AML-193 (cell line): ENCODE measurements at regions not wholly inside any gene's neighbourhood (a gene's known extent, or its start where the extent isn't known, plus 50 kb on each side); places are given as distances from the start of the nearest gene placed in this dataset.

Experiments
- DNase-seq, 2 experiments: peaks; one replicate each; lab custom pipeline; 2025; lab: John Stamatoyannopoulos, UW

DNA sequence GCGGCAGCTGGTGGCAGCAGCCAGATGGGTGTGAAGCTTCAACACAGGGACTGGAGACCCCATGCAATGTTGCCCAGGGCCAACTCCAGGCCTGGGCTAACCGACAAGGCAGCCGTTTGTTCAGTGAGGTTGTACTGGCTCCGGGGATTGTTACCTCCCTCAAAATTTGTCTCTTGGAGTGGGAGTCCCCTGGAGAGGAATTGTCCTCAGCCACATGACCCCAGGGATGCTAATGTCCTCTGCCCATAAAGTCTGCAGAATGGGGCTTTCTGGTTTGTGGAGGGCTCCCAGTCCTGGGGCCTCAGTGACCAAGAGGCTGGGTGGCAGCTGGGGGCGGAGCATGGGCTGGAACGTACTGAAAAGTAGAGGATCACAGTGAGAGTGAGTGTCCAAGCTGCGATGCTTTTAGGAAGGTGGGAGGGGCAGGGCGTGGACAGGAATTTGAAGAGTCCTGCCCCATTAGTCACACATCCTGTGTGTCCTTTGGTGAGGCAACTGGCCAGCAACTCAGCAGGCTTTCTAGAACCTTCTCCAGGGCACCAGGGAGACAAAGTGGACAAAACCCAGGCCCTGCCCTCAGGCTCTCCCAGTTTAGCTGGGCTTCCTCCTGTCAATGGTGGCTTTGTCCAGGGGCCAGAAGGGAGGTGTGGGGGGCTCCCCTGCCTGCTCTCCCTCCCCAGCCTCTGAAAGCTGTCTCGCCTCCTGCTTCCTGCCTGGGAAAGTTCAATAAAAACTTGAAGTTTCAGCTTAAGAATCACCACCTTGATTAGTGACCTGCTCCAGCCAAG lies 114.0 kb downstream of the NSG2 start:
- DNase-seq, result no peak

DNA sequence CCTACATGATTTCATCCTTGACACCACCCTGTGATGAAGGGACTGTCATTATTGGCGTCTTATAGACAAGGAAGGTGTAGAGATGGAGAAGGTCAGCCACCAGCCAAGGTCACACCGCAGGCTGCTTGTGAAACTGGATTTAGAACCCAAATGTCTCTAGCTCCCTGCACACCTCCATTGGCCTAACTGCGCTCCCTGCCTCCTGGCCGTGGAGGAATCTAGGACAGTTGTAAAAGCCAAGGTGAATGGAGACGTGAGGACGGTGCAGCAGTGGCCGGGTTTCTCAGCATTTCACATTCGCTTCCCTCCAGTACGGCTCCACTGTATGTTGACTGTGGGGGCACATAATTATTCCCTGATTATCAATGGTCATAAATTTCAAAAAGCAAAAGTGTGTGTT lies 119.9 kb downstream of the NSG2 start:
- DNase-seq, result no peak

DNA sequence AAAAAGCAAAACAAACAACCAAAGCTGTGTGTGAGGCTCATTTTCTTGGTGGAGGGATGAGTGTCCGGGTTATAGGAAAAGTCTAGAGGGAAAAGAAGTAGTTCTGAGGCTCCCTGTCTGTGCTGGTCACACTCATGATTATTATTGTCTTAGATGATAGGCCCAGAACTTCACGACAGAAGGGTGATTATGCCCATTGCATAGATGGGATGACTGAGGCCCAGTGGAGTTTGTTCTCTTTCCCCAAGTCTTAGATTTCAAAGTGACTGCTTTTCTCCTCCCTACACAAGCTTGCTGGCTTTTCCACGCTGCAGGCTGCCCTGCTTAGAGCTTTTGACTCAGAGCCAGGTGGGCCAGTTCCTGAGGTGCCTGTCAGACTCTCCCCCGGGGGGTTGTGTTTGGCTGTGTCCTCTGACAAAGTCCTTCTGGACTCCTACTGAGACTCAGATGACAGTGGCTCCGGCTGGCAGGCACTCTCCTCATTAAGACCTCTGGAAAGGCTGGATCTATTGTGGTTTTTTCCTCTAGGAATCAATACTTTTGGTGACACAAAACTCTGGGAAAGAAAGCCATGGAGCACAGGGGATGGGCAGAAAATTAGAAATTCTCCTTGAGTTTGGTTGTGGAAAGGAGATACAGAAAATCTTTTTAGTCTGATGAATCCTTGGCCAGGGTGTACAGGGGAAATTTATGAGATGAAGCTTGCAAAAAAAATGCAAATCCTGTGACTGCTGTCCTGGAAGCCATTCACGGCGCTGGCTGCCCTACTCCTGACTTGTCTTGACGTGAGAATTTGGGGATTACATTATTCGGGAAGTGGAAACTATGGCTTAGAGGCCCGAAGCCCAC lies 120.9 kb downstream of the NSG2 start:
- no peak for DNase-seq

DNA sequence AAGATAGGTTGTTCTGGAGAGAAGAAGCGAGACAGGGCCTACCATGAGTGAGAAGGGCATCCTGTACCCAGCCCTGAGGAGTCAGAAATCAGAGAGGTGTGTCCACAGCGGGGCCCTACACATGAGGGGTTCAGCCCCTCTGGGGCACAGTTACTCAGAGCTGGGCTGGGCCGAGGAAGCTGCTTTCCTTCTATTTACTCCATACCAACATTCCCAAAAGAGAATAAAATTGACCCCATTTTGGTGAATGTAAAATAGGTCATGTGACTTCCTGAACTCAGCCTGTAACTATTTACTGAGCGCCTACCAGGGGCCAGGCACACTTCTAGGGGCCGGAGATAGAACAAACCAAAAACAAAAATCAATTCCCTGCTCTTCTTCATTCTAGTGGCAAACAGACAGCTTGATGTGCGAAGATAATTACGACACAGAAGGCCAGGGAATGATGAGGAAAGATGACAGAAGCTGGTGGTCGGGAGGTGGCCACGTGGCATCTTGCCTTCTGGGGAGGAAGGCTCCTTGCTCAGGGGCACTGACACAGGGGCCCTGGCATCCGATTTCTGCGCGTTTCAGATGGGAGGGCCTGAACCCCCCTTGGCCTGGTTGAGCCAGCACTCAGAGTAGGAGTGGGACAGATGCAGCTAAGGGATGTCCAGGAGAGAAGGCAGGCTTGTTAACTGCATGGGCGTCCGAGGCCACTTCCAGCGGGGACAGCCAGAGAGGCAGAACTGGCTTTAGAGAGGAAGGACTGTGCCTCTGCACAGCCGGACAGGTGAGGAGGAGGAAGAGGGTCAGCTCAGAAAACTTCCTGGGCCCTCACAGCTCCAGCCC lies 121.8 kb downstream of the NSG2 start:
- no peak for DNase-seq

DNA sequence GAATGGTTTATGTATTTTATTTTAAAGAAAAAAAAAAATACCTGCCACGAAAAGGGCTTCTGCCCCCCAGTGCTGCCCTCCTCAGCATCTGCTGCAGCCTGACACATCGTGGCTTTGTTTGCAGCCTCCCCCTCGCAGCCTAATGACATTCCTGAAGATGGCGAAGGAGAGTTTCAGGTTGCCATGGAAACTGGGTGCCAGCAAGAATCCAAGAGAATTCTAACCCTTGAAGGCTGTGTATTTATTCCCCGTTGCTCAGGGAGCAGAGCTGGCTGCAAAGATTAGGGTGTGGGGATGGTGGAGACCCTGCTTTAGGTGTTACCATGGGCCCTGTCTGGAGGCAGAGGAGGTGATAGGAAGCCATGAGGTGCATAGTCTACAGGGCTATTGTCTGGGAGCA lies 126.6 kb downstream of the NSG2 start:
- no peak for DNase-seq

DNA sequence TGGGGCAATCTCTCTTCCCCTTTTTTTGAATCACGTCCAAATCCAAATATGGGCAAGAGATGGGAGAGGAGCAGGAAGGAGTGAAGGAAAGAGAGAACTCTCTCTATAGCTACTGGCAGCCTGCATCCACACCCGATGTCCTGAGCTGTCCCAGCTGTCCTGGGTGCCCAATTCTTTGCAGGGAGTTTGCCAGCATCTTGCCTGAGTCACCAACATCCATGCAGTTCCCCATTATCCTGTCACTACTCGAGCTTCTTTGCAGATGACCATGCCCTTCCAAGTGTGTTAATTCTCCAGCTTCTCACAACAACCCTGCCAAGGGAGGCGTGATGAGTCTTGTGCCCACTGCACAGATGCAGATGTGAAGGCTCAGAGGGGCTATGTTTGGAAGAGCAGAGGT lies 127.1 kb downstream of the NSG2 start:
- DNase-seq, result no peak

DNA sequence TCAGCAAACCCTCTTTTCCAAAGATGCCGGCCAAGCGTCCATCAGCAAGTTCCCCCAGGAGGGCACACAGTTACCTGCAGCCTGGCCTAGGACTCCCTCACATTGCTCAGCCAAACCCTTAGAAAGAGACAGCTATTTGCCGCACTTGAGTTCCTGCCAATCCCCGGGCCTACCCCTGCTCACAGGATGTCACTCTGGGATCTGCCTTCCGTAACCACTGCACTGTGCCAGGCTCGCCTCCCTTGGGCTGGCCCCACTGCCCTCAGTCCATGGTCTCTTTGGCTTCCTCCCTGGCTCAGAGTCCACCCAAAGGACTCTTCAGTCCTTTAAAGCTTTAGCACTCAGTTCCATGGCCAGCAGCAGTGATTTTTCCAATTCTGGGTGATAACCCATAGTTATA lies 128.3 kb downstream of the NSG2 start:
- no peak for DNase-seq

DNA sequence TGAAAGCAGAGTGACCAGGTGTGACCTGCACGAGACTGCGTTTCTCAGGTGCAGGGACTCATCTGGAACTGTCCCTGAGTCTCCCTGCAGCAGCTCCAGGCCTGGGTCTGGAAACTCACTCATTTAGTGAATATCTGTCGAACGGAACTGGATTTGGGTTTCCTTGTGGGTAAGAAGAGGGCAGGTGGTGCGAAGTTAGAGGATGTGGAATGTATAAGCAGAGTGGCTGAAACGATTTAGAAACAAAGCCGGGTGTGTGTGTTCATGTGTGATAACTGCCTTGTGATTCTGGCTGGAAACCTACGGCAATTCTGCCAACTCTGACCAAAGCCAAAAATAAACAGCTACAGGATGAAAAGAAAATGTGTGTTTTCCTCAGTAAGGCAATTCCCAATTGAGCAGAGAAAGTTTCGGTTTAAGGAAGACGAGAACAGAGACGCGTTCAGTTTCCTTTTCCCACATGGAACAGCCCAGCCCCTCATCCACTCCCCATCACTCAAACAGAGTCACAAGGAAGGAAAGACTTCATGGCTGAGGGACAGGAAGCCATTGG lies 130.3 kb downstream of the NSG2 start:
- no peak for DNase-seq

DNA sequence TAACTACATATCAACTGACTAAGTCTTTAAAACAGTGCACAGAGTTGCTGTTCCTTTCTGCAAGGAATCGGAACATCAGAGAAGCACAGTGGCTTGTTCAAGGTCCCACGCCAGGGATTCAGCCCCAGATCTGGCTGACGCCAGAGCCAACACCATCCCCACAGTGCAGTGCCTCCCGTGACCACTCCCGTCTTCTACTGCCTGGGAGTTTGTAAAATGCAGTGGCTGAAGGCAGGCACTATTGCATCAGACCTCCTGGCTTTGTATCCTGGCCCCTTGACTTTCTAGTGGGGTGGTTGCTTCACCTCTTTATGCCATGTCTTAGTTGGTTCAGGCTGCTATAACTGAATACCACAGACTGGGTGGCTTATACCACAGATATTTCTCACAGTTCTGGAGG lies 131.0 kb downstream of the NSG2 start:
- DNase-seq, result no peak

DNA sequence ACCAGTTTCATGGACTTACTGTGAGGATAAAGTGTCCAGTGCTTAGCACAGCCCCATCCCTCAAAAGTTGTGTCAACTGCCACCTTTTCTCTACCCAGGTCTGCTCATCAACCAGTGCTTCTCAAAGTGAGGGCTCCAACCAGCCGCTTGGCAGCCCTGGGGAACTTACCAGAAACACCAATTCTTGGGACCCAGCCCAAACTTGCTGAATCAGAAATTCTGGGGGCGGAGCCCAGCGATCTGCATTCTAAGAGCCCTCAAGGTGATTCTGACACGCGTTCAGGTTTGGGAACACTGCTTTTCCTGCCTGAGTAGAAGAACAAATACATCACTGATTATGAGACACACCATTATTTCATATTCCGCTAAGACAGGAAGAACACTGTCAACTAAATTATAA lies 132.0 kb downstream of the NSG2 start:
- DNase-seq, result no peak

DNA sequence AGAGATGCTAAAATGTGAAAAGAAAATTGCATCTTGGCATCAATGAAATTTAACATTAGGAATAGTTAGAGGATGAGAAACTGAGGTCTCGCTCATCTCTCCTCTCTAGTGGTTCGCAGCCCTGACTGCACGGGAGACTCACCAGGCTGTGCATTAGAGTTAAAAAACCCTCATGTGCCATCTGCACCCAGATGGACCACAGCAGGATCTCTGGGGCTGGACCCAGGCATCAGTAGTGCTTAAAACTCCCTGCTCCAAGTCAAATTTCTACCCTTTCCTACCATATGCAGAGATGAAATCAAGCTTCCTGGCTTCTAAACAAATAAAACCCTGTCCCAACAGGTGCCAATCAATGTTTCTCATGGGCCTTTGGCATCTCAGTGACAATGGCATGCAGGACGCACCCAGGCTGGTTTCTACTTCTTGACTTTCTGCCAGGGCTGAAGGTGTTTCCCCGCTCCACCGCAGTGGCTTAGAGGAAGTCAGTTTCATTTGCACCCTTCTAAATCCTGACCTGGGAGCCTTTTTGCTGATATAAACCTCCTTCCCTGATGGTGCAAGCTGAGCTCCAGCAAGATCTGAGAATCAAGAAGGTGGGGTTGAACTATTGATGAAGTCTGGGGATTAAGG lies 132.6 kb downstream of the NSG2 start:
- DNase-seq, result no peak

DNA sequence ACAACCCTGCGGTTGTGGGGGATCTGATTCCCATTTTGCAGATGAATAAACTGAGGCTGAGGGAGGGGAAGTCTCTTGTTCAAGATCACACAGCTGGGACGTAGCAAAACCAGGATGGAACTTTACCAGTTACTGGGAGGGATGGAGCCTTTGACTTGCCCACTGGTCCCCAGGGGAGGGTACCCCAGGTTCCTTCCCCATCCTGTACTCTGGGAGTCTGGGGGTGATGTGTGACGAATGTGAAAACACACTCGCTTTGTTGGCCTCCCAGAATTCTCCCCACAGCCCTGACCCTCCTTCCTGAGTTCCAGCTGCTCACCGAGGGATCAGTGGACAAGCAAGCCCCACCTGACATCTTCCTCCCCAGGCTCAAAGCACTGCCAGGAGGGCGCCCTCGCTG lies 135.1 kb downstream of the NSG2 start:
- DNase-seq, result no peak

DNA sequence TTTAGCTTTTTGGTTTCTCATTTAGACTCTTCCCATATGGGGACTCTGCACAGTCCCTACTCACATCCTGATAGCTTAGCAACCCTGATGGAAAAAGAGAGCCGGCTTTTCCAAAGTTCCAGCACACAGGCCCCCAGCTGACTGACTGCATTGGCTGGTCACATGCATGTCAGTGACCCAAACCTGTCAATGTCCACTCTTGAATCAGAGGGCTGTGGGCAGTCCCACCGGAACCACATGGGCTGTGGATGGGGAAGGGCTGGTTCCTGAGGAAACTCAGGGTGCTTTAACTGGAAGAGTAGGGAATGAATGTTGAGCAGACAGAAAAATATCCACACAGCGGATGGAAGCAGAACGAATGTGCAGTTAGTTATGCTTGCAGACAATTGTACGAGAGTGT lies 136.6 kb downstream of the NSG2 start:
- DNase-seq, result no peak

DNA sequence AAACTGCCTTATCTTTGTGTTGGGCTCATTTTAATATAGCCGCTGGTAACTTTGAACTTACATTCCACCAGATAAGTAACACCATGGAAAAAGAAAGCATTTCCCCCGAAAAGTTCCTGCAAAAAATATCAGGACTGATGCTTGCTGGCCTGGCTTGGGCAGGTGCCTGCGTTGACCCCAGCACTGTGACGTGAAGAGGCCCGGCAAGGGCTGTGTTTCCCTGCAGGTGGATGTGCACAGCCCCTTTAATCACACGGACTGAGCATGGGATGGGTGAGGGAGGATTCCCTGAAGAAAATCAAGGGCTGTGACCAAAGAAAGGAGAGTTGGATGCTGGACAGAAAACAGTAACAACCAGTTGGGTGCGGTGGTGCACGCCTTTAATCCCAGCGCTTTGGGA lies 138.2 kb downstream of the NSG2 start:
- no peak for DNase-seq

DNA sequence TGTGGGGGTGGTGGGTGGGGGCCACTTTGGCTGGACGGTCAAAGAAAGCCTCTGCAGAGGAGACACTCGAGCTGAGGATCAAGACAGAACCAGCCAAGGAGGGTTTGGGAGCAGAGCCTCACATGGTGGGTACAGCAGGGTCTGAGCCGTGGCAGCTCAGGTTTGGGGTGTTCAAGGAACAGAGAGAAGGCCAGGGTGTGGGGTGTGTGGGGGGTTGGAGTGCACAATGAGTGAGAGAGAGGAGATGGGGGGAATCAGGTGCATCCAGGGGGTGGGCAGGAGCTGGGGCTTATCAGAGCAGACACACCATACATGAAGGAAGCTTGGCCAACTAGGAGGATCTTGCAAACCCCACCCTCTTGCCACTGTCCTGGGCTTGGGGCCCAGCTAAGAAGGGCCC lies 140.0 kb downstream of the NSG2 start:
- no peak for DNase-seq

DNA sequence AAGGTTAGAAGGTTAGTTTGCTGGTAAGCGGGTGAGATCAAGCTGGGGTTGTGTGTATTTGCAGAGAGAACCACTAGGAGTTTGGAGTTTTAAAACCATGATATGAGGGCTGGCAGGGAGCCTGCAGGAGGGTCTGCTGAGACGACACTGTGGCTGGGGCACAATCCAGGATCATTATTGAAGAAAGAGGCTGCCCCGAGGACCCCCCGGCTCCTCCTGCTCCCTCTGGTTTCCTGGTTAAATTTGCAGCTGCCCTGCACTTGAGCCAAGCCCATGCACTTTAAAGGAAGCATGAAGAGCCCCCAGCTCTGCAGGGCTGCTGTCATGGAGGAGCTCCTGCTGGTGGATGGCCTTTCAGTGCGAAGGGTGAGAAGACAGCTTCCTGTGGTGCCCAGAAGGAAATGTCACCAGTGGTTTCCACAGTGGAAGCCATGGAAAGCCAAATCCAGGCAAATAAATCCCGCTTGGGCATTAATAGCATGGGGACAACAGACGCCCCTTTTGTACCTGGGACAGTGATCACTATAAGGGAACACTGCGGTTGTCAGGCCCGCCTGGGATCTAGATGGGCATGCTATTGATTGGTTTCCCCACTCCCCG lies 140.7 kb downstream of the NSG2 start:
- DNase-seq, result no peak

DNA sequence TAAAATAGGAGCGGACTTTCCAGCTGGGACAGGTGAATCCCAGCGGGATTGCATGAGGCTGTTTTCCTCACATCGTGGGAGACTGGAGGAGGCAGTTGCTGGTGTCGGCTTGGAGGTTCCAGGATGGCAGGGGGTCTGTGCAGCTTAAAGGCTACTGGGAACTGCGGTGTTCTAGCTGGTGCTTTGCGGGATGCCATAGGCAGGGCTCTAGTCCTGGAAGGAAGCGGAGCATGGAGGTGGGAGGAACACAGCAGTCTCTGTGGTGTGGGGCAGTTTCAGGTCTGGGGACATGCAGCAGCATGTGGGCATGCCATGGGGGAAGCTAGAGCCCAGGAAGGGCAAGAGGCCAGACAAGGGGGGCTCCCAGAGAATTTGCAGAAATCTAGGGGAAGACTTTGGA lies 141.5 kb downstream of the NSG2 start:
- DNase-seq, result no peak

DNA sequence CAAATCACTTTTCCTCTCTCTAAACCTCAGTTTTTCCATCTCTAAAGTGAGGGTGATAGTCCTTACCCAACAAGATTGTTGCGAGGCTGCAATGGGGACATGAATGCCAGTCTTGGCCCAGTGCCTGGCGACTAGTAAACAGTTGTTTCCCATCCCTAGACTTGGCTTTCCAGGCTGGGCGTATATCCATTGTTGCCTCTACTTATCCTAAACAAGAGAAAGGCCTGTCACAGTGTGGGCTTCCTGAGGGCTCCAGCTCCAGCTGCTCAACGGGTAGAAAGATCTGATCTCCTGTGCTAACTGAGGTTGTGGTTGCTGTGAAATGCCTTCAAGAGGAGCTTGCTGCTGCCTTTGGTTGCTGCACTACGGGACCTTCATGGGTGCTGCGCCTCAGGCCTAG lies 142.0 kb downstream of the NSG2 start:
- no peak for DNase-seq

DNA sequence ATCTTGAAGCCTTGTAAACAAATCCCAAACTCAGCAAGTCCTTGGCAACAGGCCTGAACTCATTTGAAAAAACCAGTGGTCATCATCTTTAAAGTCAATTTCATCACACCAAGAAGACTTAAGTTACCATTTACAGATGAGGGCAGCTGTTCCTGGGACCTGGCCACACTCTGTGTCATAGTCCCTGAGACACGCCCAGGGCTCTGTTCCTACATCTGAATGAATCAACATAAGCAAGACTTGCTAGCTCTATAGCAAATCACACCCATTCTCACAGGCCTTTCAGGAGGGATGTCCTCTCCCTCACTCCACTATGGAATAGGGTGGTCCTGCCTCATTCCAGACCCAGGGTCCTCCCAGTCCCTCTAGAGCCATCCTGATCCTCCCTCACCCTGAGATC lies 142.8 kb downstream of the NSG2 start:
- no peak for DNase-seq

DNA sequence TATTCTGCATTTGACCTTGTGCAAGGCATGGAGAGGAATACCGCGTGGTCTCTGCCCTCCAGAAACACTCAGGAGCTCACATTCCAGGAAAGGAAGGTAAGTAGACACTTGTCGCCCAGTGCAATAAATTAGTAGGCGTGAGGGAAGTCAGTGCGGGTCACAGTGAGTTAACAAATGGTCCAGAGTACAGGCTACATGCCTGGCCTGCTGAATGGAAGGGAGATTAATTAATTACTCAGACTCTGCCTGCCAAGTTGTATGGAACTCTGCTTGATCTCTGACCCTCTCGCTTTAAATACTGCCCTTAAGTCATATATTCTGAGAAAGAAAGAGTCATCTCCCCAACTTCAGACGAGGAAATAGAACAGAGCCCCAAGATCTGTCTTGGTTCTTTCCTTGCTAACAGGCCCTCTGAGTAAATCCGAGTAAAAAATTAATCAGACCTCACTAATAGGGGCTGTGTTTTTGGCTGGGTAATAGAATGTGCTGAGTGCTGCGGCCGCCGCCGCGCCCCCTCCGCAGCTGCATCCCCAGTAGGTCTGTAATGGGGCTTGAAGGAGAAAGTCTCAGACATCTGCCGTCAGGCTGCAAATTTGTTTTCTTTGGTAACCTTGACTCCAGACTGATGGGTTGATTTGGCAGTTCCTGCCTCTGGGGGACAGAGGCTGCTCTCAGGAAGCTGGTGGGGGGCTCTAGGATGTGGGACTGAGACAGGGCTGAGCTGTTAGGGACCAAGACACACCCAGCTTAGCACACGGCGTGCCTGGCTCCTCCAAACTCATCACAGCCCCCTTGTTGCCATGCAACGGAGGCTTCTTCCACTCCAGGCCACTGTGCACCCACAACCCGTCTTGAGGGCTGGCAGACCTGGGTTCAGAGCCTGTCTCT lies 144.4 kb downstream of the NSG2 start:
- DNase-seq, result no peak
